ENCODE measurements at regions not wholly inside any gene's neighbourhood (a gene's known extent, or its start where the extent isn't known, plus 50 kb on each side); places are given as distances from the start of the nearest gene placed in this dataset.

DNA sequence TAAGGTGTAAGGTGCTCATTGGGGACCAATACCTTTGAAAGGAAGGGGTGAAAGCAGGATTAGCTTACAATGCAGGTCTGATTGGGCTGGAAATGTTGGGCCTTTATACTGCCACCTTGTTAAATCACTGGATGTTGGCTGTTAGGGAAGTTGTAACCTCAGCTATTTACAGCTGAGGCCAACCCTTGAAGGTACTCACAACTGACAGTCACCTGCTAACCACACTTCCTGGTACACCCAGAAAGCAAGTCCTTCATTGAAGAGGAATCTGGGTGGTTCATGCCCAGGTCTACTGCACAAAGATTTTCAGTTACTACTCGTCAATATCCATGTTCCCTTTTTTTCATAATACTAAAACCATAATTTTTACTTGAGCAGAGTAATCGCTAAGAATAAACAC is 65.4 kb upstream of the CLDN18 start:
- TF ChIP-seq, protein P1, sequence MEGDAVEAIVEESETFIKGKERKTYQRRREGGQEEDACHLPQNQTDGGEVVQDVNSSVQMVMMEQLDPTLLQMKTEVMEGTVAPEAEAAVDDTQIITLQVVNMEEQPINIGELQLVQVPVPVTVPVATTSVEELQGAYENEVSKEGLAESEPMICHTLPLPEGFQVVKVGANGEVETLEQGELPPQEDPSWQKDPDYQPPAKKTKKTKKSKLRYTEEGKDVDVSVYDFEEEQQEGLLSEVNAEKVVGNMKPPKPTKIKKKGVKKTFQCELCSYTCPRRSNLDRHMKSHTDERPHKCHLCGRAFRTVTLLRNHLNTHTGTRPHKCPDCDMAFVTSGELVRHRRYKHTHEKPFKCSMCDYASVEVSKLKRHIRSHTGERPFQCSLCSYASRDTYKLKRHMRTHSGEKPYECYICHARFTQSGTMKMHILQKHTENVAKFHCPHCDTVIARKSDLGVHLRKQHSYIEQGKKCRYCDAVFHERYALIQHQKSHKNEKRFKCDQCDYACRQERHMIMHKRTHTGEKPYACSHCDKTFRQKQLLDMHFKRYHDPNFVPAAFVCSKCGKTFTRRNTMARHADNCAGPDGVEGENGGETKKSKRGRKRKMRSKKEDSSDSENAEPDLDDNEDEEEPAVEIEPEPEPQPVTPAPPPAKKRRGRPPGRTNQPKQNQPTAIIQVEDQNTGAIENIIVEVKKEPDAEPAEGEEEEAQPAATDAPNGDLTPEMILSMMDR (IDR thresholded peaks at IDR 0.05; ENCODE audit: control extremely low read depth in 1 of 3, insufficient read depth in 1 of 3, low read depth in 1 of 3, low read length in 3 of 3) = no peak
- TF ChIP-seq SUZ12 (IDR thresholded peaks at IDR 0.05; ENCODE audit: low read length) (no peak), HDAC2 (IDR thresholded peaks at IDR 0.05; ENCODE audit: borderline replicate concordance in 1 of 2, low read depth in 2 of 2, low read length in 2 of 2) (no peak), TBP (IDR thresholded peaks at IDR 0.05; ENCODE audit: low read depth, low read length) (no peak), CHD2 (IDR thresholded peaks at IDR 0.05; ENCODE audit: low read length) (no peak), NANOG (IDR thresholded peaks at IDR 0.05; ENCODE audit: insufficient read depth, low read depth, low read length, poor library complexity, severe bottlenecking) (no peak), SIN3A (conservative IDR thresholded peaks at IDR 0.05 in 1 of 2, IDR thresholded peaks at IDR 0.05 in 1 of 2; ENCODE audit: low read depth in 1 of 2, low read length in 2 of 2) (no peak), CEBPB (IDR thresholded peaks at IDR 0.05; ENCODE audit: low read depth, low read length) (no peak)
- TF ChIP-seq, protein P2, sequence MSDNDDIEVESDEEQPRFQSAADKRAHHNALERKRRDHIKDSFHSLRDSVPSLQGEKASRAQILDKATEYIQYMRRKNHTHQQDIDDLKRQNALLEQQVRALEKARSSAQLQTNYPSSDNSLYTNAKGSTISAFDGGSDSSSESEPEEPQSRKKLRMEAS (IDR thresholded peaks at IDR 0.05) = no peak

Measured in H1 (cell line).